ENCODE measurements at regions not wholly inside any gene's neighbourhood (a gene's known extent, or its start where the extent isn't known, plus 50 kb on each side); places are given as distances from the start of the nearest gene placed in this dataset.

GRCh38 chr16:9429646-9430330 is 338.3 kb downstream of the HAPSTR1 start:
- DNase-seq (ENCODE audit: low read depth), result no peak
- no peak overlapping the region for H3K4me3 ChIP-seq (ENCODE audit: low read depth, low read length)
- TF ChIP-seq, protein P1, sequence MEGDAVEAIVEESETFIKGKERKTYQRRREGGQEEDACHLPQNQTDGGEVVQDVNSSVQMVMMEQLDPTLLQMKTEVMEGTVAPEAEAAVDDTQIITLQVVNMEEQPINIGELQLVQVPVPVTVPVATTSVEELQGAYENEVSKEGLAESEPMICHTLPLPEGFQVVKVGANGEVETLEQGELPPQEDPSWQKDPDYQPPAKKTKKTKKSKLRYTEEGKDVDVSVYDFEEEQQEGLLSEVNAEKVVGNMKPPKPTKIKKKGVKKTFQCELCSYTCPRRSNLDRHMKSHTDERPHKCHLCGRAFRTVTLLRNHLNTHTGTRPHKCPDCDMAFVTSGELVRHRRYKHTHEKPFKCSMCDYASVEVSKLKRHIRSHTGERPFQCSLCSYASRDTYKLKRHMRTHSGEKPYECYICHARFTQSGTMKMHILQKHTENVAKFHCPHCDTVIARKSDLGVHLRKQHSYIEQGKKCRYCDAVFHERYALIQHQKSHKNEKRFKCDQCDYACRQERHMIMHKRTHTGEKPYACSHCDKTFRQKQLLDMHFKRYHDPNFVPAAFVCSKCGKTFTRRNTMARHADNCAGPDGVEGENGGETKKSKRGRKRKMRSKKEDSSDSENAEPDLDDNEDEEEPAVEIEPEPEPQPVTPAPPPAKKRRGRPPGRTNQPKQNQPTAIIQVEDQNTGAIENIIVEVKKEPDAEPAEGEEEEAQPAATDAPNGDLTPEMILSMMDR (IDR thresholded peaks at IDR 0.05; ENCODE audit: insufficient read depth, low read depth, low read length), result no peak

DNA sequence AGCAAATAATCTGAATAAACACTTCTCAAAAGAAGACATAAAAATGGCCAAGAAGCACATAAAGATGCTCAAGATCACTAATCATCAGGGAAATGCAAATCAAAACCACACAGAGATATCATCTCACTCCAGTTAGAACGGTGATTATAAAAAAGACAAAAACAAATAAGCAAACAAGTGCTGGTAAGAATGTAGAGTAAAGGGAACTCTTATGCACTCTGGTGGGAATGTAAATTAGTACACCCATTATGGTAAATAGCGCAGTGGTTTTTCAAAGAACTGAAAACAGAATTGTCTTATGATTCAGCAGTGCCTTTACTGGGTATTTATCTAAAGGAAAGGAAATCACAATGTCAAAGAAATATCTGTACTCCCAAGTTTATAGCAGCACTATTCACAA is 343.2 kb downstream of the HAPSTR1 start:
- no peak for DNase-seq (ENCODE audit: low read depth)
- TF ChIP-seq, protein P1 (IDR thresholded peaks at IDR 0.05; ENCODE audit: insufficient read depth, low read depth, low read length), result no peak
- no peak overlapping the region for H3K4me3 ChIP-seq (ENCODE audit: low read depth, low read length)

DNA sequence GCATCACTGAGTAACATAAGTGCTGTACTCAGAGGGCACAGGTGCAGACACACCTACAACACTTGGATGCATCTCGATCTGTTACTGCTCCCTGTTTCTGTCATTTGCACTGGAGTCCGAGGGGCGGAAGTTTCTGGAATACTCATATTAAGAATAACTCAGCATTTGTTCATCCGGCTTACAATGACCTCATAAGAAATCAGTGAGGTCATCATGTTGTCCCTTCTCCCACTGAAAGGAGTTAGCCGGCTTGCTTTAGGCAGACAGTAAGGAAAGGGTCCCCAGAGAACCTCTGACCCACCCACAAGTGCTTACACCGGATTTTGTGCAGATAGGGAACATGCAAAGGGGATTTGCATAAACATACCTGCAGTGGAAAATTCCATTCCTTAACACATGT is 344.7 kb downstream of the HAPSTR1 start:
- DNase-seq (ENCODE audit: low read depth), result no peak
- H3K4me3 ChIP-seq (ENCODE audit: low read depth, low read length), result no peak overlapping the region
- TF ChIP-seq, protein P1 (IDR thresholded peaks at IDR 0.05; ENCODE audit: insufficient read depth, low read depth, low read length), result no peak

GRCh38 chr16:9437115-9437514 is 345.7 kb downstream of the HAPSTR1 start:
- H3K4me3 ChIP-seq (ENCODE audit: low read depth, low read length), result no peak overlapping the region
- DNase-seq (ENCODE audit: low read depth), result no peak
- TF ChIP-seq, protein P1 (IDR thresholded peaks at IDR 0.05; ENCODE audit: insufficient read depth, low read depth, low read length), result no peak

GRCh38 chr16:9438991-9439390 is 347.5 kb downstream of the HAPSTR1 start:
- TF ChIP-seq, protein P1 (IDR thresholded peaks at IDR 0.05; ENCODE audit: insufficient read depth, low read depth, low read length), result no peak
- H3K4me3 ChIP-seq (ENCODE audit: low read depth, low read length), result no peak overlapping the region
- DNase-seq (ENCODE audit: low read depth), result no peak

DNA sequence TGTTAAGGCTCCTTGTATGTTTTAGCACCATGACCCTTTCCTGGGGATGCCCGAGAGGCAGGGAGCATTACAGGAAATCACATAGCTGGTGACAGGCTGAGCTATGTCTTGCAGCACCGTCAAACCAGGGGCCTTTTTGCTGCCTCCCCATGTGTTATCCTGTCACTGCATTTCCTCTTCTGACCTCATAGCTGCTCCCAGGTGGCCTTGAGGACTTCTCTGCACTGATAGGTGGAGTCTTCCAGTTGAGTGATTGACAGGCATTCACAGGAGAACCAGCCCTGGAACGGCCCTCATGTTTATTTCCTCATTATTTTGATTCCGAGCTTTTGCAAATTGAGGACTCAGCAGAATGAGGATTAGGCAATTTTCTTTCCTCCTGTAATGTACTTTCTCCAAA is 349.6 kb downstream of the HAPSTR1 start:
- TF ChIP-seq, protein P1 (IDR thresholded peaks at IDR 0.05; ENCODE audit: insufficient read depth, low read depth, low read length), result no peak
- no peak for DNase-seq (ENCODE audit: low read depth)
- H3K4me3 ChIP-seq (ENCODE audit: low read depth, low read length), result no peak overlapping the region

DNA sequence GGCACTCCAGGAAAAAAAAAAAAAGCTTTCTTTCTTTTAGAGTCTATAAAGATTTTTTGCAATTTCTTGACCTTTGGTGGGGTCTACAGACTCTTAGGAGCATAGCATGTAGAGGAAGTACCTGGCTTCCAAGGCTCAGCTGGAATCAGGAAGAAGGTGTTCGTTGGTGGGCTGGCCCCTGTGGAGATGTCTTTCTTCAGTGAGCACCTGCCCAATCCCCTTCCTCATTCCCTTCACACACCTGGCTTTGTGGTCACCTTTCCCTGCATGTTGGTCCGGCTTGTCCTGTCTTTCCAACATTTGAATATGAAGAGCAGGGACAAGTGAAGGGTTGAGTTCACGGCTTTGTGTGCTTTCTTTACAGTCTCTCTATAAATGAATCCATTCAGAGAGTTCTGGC is 352.4 kb downstream of the HAPSTR1 start:
- TF ChIP-seq, protein P1 (IDR thresholded peaks at IDR 0.05; ENCODE audit: insufficient read depth, low read depth, low read length), result no peak
- no peak overlapping the region for H3K4me3 ChIP-seq (ENCODE audit: low read depth, low read length)
- no peak for DNase-seq (ENCODE audit: low read depth)

Data from fibroblast of villous mesenchyme (primary cell).